Immature natural killer cell (primary cell): ENCODE measurements at regions not wholly inside any gene's neighbourhood (a gene's known extent, or its start where the extent isn't known, plus 50 kb on each side); places are given as distances from the start of the nearest gene placed in this dataset.

Experiments used
- DNase-seq, 3 donors: peaks; one replicate each; pipeline ENCODE4 v3.0.0; 2022; ENCODE audit warnings: mixed read lengths in 1 of 3
- H3K27ac Mint-ChIP-seq, 6 donors: one replicate each; pipeline ENCODE4 v1.8.0; 2020; ENCODE audit warnings: mixed read lengths in 6 of 6, mild to moderate bottlenecking in 5 of 6, inconsistent platforms in 4 of 6, moderate library complexity in 3 of 6
- H3K27me3 Mint-ChIP-seq, 3 donors: one replicate each; pipeline ENCODE4 v1.8.0; 2020 to 2021; ENCODE audit warnings: low read depth in 3 of 3, mild to moderate bottlenecking in 3 of 3, mixed read lengths in 3 of 3, moderate library complexity in 3 of 3, inconsistent platforms in 1 of 3
- H3K36me3 Mint-ChIP-seq, 3 donors: one replicate each; pipeline ENCODE4 v1.8.0; 2020; ENCODE audit warnings: mixed read lengths in 3 of 3, inconsistent platforms in 2 of 3, mild to moderate bottlenecking in 2 of 3
- H3K4me1 Mint-ChIP-seq, 2 donors: one replicate each; pipeline ENCODE4 v1.8.0; 2020; ENCODE audit warnings: inconsistent platforms in 2 of 2, mild to moderate bottlenecking in 2 of 2, mixed read lengths in 2 of 2, moderate library complexity in 1 of 2
- H3K4me3 Mint-ChIP-seq, 5 donors: one replicate each; pipeline ENCODE4 v1.8.0; 2020; ENCODE audit warnings: mild to moderate bottlenecking in 5 of 5, mixed read lengths in 5 of 5, inconsistent platforms in 3 of 5, moderate library complexity in 3 of 5
- H3K9me3 Mint-ChIP-seq, 6 donors: one replicate each; pipeline ENCODE4 v1.8.0; 2020; ENCODE audit warnings: mild to moderate bottlenecking in 6 of 6, mixed read lengths in 6 of 6, inconsistent platforms in 4 of 6, moderate library complexity in 3 of 6

GRCh38 chr4:145231906-145232700, 51.7 kb upstream of the OTUD4 start:
- no peak for DNase-seq
- H3K9me3 Mint-ChIP-seq, result no peaks in the 10 kb centered on the region
- no peak overlapping the region for H3K27ac Mint-ChIP-seq
- H3K36me3 Mint-ChIP-seq, result no peaks in the 10 kb centered on the region
- no peak overlapping the region for H3K4me3 Mint-ChIP-seq
- peaks cover 0 to 3% (median 0%) of the 10 kb centered on the region in 3 donors for H3K27me3 Mint-ChIP-seq
- H3K4me1 Mint-ChIP-seq, result no peaks in the 10 kb centered on the region

GRCh38 chr4:145230726-145231125, 50.3 kb upstream of the OTUD4 start:
- Mint-ChIP-seq H3K9me3 (no peaks in the 10 kb centered on the region), H3K4me3 (no peak overlapping the region), H3K27ac (no peak overlapping the region), H3K4me1 (no peaks in the 10 kb centered on the region), H3K27me3 (peaks cover 0 to 1% (median 0%) of the 10 kb centered on the region in 3 donors), H3K36me3 (no peaks in the 10 kb centered on the region)
- DNase-seq, result no peak
